ENCODE measurements at regions not wholly inside any gene's neighbourhood (a gene's known extent, or its start where the extent isn't known, plus 50 kb on each side); places are given as distances from the start of the nearest gene placed in this dataset.

GRCh38 chr10:9819756-9820494 is 1197.7 kb upstream of the CELF2 start:
- no peaks in the 10 kb centered on the region for H3K9me3 ChIP-seq (ENCODE audit: control insufficient read depth, low read length, poor library complexity, severe bottlenecking)
- no peak for ATAC-seq
- no peak overlapping the region for H3K4me3 Mint-ChIP-seq
- H3K36me3 Mint-ChIP-seq (ENCODE audit: low read depth): peaks cover 2% of the 10 kb centered on the region
- no peaks in the 10 kb centered on the region for H3K4me1 Mint-ChIP-seq
- H3K27me3 Mint-ChIP-seq: no peaks in the 10 kb centered on the region
- no peak overlapping the region for H3K27ac Mint-ChIP-seq
- no peak for DNase-seq

- ATAC-seq: no peak
- no peak for DNase-seq
- Mint-ChIP-seq H3K4me1 (no peaks in the 10 kb centered on the region), H3K4me3 (no peak overlapping the region), H3K27ac (no peak overlapping the region), H3K36me3 (ENCODE audit: low read depth) (no peaks in the 10 kb centered on the region), H3K27me3 (no peaks in the 10 kb centered on the region)
- no peaks in the 10 kb centered on the region for H3K9me3 ChIP-seq (ENCODE audit: control insufficient read depth, low read length, poor library complexity, severe bottlenecking)
Observed at GRCh38 chr10:9823268-9823930, 1194.3 kb upstream of the CELF2 start.

- Mint-ChIP-seq H3K27me3 (no peaks in the 10 kb centered on the region), H3K27ac (no peak overlapping the region), H3K36me3 (ENCODE audit: low read depth) (no peaks in the 10 kb centered on the region), H3K4me1 (no peaks in the 10 kb centered on the region), H3K4me3 (no peak overlapping the region)
- ATAC-seq (no peak), DNase-seq (no peak)
- no peaks in the 10 kb centered on the region for H3K9me3 ChIP-seq (ENCODE audit: control insufficient read depth, low read length, poor library complexity, severe bottlenecking)
Observed at GRCh38 chr10:9824631-9825071, 1193.0 kb upstream of the CELF2 start.

- Mint-ChIP-seq H3K36me3 (ENCODE audit: low read depth) (no peaks in the 10 kb centered on the region), H3K27me3 (no peaks in the 10 kb centered on the region), H3K27ac (no peak overlapping the region), H3K4me3 (no peak overlapping the region), H3K4me1 (no peaks in the 10 kb centered on the region)
- H3K9me3 ChIP-seq (ENCODE audit: control insufficient read depth, low read length, poor library complexity, severe bottlenecking): no peaks in the 10 kb centered on the region
- ATAC-seq: no peak
- DNase-seq: no peak
Observed at GRCh38 chr10:9825491-9826018, 1192.1 kb upstream of the CELF2 start.

- Mint-ChIP-seq H3K36me3 (ENCODE audit: low read depth) (no peaks in the 10 kb centered on the region), H3K27me3 (no peaks in the 10 kb centered on the region), H3K4me3 (no peak overlapping the region), H3K4me1 (no peaks in the 10 kb centered on the region), H3K27ac (no peak overlapping the region)
- DNase-seq (no peak), ATAC-seq (no peak)
- no peaks in the 10 kb centered on the region for H3K9me3 ChIP-seq (ENCODE audit: control insufficient read depth, low read length, poor library complexity, severe bottlenecking)
Observed at GRCh38 chr10:9828110-9828509, 1189.6 kb upstream of the CELF2 start.

- Mint-ChIP-seq H3K27me3 (no peaks in the 10 kb centered on the region), H3K4me1 (no peaks in the 10 kb centered on the region), H3K4me3 (no peak overlapping the region), H3K27ac (no peak overlapping the region), H3K36me3 (ENCODE audit: low read depth) (no peaks in the 10 kb centered on the region)
- H3K9me3 ChIP-seq (ENCODE audit: control insufficient read depth, low read length, poor library complexity, severe bottlenecking): no peaks in the 10 kb centered on the region
- DNase-seq (no peak), ATAC-seq (no peak)
Observed at GRCh38 chr10:9833942-9834341, 1183.7 kb upstream of the CELF2 start.

GRCh38 chr10:9834434-9834833 is 1183.2 kb upstream of the CELF2 start:
- H3K4me1 Mint-ChIP-seq: no peaks in the 10 kb centered on the region
- DNase-seq (no peak), ATAC-seq (no peak)
- no peak overlapping the region for H3K27ac Mint-ChIP-seq
- H3K9me3 ChIP-seq (ENCODE audit: control insufficient read depth, low read length, poor library complexity, severe bottlenecking): no peaks in the 10 kb centered on the region
- H3K4me3 Mint-ChIP-seq: no peak overlapping the region
- H3K36me3 Mint-ChIP-seq (ENCODE audit: low read depth): no peaks in the 10 kb centered on the region
- H3K27me3 Mint-ChIP-seq: no peaks in the 10 kb centered on the region

GRCh38 chr10:9845075-9845474 is 1172.6 kb upstream of the CELF2 start:
- ATAC-seq (no peak), DNase-seq (no peak)
- no peaks in the 10 kb centered on the region for H3K9me3 ChIP-seq (ENCODE audit: control insufficient read depth, low read length, poor library complexity, severe bottlenecking)
- H3K27me3 Mint-ChIP-seq: no peaks in the 10 kb centered on the region
- no peaks in the 10 kb centered on the region for H3K4me1 Mint-ChIP-seq
- no peak overlapping the region for H3K4me3 Mint-ChIP-seq
- no peaks in the 10 kb centered on the region for H3K36me3 Mint-ChIP-seq (ENCODE audit: low read depth)
- H3K27ac Mint-ChIP-seq: no peak overlapping the region

GRCh38 chr10:9848278-9848677 is 1169.4 kb upstream of the CELF2 start:
- DNase-seq (no peak), ATAC-seq (no peak)
- no peaks in the 10 kb centered on the region for H3K36me3 Mint-ChIP-seq (ENCODE audit: low read depth)
- H3K27ac Mint-ChIP-seq: no peak overlapping the region
- H3K4me1 Mint-ChIP-seq: no peaks in the 10 kb centered on the region
- H3K4me3 Mint-ChIP-seq: no peak overlapping the region
- no peaks in the 10 kb centered on the region for H3K9me3 ChIP-seq (ENCODE audit: control insufficient read depth, low read length, poor library complexity, severe bottlenecking)
- no peaks in the 10 kb centered on the region for H3K27me3 Mint-ChIP-seq

GRCh38 chr10:9848981-9849380 is 1168.7 kb upstream of the CELF2 start:
- Mint-ChIP-seq H3K27ac (no peak overlapping the region), H3K4me1 (no peaks in the 10 kb centered on the region), H3K36me3 (ENCODE audit: low read depth) (no peaks in the 10 kb centered on the region), H3K27me3 (no peaks in the 10 kb centered on the region), H3K4me3 (no peak overlapping the region)
- DNase-seq: no peak
- no peak for ATAC-seq
- H3K9me3 ChIP-seq (ENCODE audit: control insufficient read depth, low read length, poor library complexity, severe bottlenecking): no peaks in the 10 kb centered on the region

- Mint-ChIP-seq H3K36me3 (ENCODE audit: low read depth) (no peaks in the 10 kb centered on the region), H3K4me3 (no peak overlapping the region), H3K27me3 (no peaks in the 10 kb centered on the region), H3K4me1 (no peaks in the 10 kb centered on the region), H3K27ac (no peak overlapping the region)
- DNase-seq (no peak), ATAC-seq (no peak)
- no peaks in the 10 kb centered on the region for H3K9me3 ChIP-seq (ENCODE audit: control insufficient read depth, low read length, poor library complexity, severe bottlenecking)
Observed at GRCh38 chr10:9850415-9850814, 1167.3 kb upstream of the CELF2 start.

GRCh38 chr10:9851808-9852207 is 1165.9 kb upstream of the CELF2 start:
- DNase-seq (no peak), ATAC-seq (no peak)
- Mint-ChIP-seq H3K4me3 (no peak overlapping the region), H3K36me3 (ENCODE audit: low read depth) (no peaks in the 10 kb centered on the region), H3K27ac (no peak overlapping the region), H3K4me1 (no peaks in the 10 kb centered on the region), H3K27me3 (no peaks in the 10 kb centered on the region)
- no peaks in the 10 kb centered on the region for H3K9me3 ChIP-seq (ENCODE audit: control insufficient read depth, low read length, poor library complexity, severe bottlenecking)

- Mint-ChIP-seq H3K27ac (no peak overlapping the region), H3K27me3 (no peaks in the 10 kb centered on the region), H3K4me3 (no peak overlapping the region), H3K36me3 (ENCODE audit: low read depth) (no peaks in the 10 kb centered on the region), H3K4me1 (no peaks in the 10 kb centered on the region)
- no peaks in the 10 kb centered on the region for H3K9me3 ChIP-seq (ENCODE audit: control insufficient read depth, low read length, poor library complexity, severe bottlenecking)
- ATAC-seq (no peak), DNase-seq (no peak)
Observed at GRCh38 chr10:9853405-9854355, 1164.0 kb upstream of the CELF2 start.
